ENCODE measurements at regions not wholly inside any gene's neighbourhood (a gene's known extent, or its start where the extent isn't known, plus 50 kb on each side); places are given as distances from the start of the nearest gene placed in this dataset.
"Not testable (repeated sequence)": the region's sequence is repeated elsewhere in the genome, so short reads cannot be mapped to it uniquely, and the experiment has no call there.

GRCh38 chr7:98779800-98780587 lies 89.8 kb downstream of the TMEM130 start:
- Histone ChIP-seq H3K27ac (no peak overlapping the region), H3K4me3 (no peak overlapping the region)
- TF ChIP-seq CTCF (IDR thresholded peaks at IDR 0.05), result no peak
- DNase-seq (ENCODE audit: low spot score), result no peak

- no peak for DNase-seq (ENCODE audit: low spot score)
- TF ChIP-seq CTCF (IDR thresholded peaks at IDR 0.05), result no peak
- no peak overlapping the region for H3K4me3 ChIP-seq
- H3K27ac ChIP-seq, result no peak overlapping the region
Measured at GRCh38 chr7:98784216-98784785, 85.5 kb downstream of the TMEM130 start.

DNA sequence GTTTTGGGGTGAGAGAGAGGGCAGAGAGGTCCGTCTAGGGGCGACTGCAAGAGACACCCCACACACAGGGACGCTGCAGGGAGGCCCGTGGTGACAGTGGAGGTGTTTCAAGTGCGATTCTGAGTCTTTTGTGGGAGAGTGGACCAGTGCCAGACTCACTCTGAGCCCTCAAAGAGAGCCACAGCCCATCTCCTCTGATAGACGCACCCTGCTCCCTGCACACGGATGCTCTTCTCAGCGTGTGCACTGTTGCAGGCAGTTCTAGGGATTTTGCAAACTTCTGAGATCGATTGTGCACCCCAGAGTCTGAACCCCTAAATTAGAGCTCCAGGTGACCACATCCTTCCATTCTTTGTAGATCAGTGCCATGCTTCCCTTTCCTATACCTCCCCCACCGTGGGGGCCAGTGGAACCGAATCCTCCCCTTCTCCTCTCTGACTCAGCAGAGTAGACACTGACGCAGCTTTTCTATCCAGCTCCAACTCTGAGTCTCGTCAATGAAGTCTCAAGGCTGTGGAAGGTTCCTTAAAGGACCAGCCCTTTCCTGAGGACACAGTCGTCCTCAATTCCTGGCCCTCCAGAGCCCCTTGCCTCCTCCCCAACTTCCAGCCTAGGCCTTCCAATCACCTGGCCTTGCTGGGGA lies 83.8 kb downstream of the TMEM130 start:
- H3K27ac ChIP-seq, result no peak overlapping the region
- DNase-seq (ENCODE audit: low spot score), result no peak
- no peak overlapping the region for H3K4me3 ChIP-seq
- no peak for TF ChIP-seq CTCF (IDR thresholded peaks at IDR 0.05)

- TF ChIP-seq CTCF (IDR thresholded peaks at IDR 0.05), result no peak
- DNase-seq (ENCODE audit: low spot score), result peak; percentile 78
- no peak overlapping the region for H3K4me3 ChIP-seq
- H3K27ac ChIP-seq, result peak overlapping the region in 1 of 2 donors; percentile 41
Measured at GRCh38 chr7:98788966-98789365, 80.8 kb downstream of the TMEM130 start.

DNA sequence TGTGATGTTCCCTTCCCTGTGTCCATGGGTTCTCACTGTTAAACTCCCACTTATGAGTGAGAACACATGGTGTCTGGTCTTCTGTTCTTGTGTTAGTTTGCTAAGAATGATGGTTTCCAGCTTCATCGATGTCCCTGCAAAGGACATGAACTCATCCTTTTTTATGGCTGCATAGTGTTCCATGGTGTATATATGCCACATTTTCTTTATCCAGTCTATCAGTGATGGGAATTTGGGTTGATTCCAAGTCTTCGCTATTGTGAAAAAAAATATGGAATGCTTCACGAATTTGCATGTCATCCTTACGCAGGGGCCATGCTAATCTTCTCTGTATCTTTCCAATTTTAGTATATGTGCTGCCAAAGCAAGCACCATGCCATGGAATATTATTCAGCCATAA lies 75.4 kb downstream of the TMEM130 start:
- not testable (repeated sequence) for H3K27ac ChIP-seq; DNase-seq (ENCODE audit: low spot score); H3K4me3 ChIP-seq

DNA sequence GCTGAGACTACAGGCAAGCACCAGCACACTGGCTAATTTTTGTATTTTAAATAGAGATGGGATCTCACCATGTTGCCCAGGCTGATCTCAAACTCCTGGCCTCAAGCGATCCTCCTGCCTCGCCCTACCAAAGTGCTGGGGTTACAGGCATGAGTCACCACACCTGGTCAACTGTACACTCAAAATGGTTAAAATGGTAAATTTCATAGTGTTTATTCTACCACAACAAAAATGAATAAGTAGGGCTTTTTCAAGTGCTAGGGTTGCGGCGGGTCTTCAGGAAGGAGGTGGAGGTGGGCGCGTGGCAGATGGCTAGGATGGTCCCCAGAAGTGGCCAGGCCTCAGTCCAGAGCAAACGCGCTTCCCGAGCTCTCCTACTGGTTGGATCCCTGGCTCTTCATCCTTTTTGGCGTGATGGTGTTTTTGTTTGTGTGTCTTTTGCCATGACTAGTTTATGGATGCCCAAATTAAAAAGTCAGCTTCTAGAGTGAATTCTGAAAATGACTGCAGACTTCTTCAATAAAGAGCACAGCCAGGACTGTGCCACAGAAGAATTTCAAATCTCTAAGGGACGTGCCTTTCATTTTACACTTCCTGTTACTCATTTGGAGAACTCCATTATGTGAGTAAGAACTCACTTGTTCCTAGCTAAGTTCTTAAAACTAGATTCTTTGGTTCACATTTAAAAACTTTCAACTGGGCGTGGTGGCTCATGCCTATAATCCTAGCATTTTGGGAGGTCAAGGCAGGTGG lies 73.9 kb downstream of the TMEM130 start:
- DNase-seq (ENCODE audit: low spot score), result no peak
- Histone ChIP-seq H3K27ac (peak overlapping the region; percentile 26 to 27), H3K4me3 (no peak overlapping the region)
- TF ChIP-seq CTCF (IDR thresholded peaks at IDR 0.05), result no peak
